NCI-H69 (cell line): ENCODE measurements at regions not wholly inside any gene's neighbourhood (a gene's known extent, or its start where the extent isn't known, plus 50 kb on each side); places are given as distances from the start of the nearest gene placed in this dataset.
"Not testable (repeated sequence)": the region's sequence is repeated elsewhere in the genome, so short reads cannot be mapped to it uniquely, and the experiment has no call there.

ENCODE experiments used
- DNase-seq: peaks from one replicate; lab custom pipeline; 2025; lab: John Stamatoyannopoulos, UW

GRCh38 chr5:85656050-85656449, 961.7 kb upstream of the COX7C start:
- no peak for DNase-seq

DNA sequence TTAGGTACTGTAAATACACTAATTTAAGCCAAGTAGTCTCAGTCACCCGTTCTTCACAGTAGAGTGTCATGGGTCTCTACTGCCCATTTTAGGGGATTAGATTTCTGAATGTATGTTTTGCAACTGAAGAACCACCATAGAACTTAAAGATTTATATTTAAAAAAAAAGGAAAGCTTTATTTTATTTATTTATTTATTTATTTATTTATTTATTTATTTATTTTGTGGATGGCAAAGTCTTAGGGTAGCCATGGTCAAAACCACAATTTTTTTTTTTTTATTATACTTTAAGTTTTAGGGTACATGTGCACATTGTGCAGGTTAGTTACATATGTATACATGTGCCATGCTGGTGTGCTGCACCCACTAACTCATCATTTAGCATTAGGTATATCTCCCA, 960.4 kb upstream of the COX7C start:
- DNase-seq = not testable (repeated sequence)

GRCh38 chr5:85662969-85663707, 954.6 kb upstream of the COX7C start:
- DNase-seq = not testable (repeated sequence)

- no peak for DNase-seq
Measured at GRCh38 chr5:85663708-85664031, 954.1 kb upstream of the COX7C start.

- DNase-seq = peak; percentile 93
Measured at GRCh38 chr5:85670417-85670816, 947.3 kb upstream of the COX7C start.

- DNase-seq = peak; percentile 96
Measured at GRCh38 chr5:85671223-85671970, 946.3 kb upstream of the COX7C start.

DNA sequence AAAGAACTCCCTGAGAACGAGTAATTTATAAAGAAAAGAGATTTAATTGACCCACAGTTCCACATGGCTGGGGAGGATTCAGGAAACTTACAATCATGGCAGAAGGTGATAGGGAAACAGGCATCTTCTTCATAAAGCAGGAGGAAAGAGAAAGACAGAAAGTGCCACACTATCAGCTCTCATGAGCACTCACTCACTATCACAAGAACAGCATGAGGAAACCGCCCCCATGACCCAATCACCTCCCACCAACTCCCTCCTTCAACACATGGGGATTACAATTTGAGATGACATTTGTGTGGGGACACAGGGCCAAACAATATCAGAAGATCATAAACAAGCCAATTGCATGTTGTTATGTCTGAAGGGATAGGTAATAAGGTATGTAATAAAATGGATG, 935.9 kb upstream of the COX7C start:
- peak; percentile 8 for DNase-seq

- DNase-seq = no peak
Measured at GRCh38 chr5:85684351-85684750, 933.4 kb upstream of the COX7C start.

DNA sequence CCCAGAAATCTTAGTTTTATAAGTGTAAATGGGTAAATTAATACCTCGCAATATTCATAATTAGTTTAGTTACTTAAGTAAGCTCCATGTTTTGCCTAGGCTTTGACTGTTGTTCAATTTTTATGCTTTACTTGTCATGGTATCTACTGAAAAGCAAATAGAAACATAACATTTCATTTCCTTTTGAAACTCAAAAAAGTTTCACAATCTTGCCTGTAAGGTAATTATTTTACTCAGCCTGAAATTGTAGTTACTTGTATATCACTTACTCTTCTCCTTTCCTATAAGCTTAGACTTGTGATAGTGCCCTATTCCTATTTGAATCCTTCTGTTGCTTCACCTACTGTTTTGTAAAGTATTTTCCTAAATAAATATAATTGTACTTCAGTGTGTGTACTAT, 914.4 kb upstream of the COX7C start:
- DNase-seq = no peak

GRCh38 chr5:85709728-85710127, 908.0 kb upstream of the COX7C start:
- DNase-seq = peak; percentile 19

- DNase-seq = no peak
Measured at GRCh38 chr5:85716344-85717202, 901.2 kb upstream of the COX7C start.

DNA sequence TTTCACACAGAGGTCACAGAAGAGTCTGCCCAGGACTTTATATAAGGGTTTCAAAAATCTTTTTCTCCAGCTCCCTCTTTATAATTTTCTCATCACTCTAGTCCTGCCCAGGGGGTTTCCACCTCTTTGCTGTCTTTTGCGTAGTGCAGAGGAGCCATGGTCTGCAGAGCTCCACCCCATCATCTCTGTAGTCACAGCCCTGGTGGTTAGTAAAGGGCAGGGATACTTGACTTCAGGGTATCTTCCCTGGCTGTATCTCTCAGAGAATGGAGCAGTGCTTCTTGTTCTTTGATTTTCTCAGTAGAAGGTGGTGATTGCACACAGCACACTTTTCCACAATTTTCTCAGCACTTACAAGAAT, 900.6 kb upstream of the COX7C start:
- DNase-seq = no peak

- DNase-seq = no peak
Measured at GRCh38 chr5:85732185-85732584, 885.6 kb upstream of the COX7C start.

DNA sequence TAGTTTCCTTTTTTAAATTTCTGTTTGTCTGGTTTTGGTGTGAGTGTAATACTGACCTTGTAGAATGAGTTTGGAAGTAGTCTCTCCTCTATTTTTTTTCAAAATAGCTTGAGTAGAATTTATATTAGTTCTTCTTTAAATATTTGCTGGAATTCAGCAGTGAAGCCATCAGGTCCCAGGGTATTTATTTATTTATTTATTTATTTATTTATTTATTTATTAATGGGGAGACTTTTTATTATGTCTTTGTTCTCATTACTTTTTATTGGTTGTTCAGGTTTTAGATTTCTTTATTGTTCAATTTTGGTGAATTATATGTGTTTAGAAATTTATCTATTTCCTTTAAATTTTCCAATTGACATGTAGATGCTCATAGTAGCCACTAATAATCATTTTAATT, 875.8 kb upstream of the COX7C start:
- DNase-seq = no peak

GRCh38 chr5:85760519-85760918, 857.2 kb upstream of the COX7C start:
- no peak for DNase-seq

- no peak for DNase-seq
Measured at GRCh38 chr5:85769347-85769746, 848.4 kb upstream of the COX7C start.

- DNase-seq = no peak
Measured at GRCh38 chr5:85784746-85785145, 833.0 kb upstream of the COX7C start.

DNA sequence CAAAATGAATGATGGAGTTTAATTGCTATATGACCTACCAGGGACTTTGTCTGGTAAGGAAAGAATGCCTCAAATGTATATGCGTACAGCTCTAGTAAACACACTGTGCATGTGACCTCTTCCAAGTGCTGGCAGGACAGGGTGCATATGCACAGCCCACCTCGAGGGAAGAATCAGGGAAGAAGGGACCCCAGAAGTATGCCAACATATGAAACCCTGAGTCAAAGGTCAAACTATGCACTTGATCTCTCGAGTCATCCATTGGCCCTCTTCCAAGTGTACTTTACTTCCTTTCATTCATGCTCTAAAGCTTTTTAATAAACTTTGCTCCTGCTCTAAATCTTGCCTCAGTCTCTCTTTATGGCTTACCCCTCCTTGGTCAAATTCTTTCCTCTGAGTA, 804.6 kb upstream of the COX7C start:
- DNase-seq = peak; percentile 13

DNA sequence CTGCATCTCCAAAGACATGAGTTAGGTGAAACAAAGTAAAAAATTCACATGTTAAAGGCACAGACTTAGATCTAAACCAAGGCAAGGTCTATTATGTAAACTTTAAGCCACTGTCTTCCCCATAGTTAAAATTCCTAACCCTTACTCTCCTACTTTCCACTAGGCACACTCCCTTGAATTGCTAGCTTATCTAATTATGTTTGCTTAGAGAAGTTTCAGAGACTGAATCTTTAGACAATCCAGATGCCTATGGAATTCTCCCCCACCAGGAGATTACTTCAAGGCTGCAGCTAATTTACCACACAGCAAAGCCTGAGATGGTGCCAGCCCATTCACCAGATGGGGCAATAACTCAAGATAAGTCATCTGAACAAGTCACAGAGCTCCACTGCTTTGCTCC, 803.1 kb upstream of the COX7C start:
- peak; percentile 71 for DNase-seq

DNA sequence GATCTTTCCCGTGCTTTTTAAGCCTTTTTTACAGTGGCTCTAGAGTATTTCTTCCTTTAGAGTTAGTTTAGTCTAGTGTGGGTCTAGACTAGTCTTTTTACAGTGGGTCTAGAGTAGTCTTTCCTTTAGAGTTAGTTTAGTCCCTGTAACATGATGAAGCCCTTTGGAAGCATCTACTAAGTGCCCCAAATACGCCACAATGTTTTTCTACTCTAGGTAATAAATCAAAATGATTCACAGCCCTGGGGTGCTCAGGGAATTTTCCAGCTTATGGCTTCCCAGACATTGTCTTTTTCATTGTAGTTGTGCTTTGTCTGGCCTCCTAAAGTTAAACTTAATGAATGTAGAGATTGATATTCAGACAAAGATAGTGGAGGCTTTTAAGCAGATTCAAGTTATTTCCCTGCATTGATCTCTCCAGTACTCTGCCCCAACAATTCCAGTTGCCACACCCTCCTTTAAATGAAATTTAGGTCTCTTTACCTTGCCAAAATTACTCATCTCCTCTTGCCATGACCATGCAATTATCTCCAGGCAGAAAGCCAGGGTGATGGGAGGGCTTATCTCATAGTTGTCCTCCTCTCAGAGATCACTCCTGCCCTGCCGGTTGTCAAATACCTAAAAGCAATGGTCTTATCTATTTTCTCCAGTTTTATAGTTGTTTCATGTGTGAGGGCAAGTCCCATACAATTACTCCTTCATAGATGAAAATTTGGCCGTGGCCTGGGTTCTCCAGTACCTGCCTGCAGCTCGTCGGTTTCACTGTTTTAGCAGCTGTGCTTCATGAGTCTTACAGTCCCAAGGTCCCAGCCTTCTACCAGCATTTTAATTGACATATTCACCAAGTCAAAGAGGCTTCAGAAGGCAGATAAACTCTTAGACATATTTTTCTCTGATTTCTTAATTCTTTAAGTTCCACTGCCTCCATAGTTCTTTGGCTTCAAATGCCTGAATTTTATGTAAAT, 794.0 kb upstream of the COX7C start:
- peak; percentile 87 for DNase-seq

DNA sequence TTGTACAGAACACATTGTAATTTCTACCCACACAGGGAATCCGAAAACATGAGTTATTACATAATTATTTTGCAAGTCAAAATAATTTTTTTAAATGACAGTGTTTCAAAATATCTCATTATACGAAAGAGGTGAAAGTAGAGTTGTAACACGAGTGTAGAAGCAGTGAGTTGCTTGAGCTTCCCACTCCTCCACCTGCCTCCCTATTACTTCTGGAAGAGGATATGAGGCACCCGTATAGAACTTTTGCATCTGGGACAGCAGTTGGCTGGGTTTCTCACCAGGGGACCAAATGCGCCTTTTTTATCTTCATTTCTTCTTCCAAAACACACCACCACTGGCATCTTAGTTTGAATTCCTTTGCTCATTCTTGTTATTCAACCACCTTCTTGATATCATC, 779.0 kb upstream of the COX7C start:
- no peak for DNase-seq

GRCh38 chr5:85841653-85842052, 776.1 kb upstream of the COX7C start:
- DNase-seq = no peak
